Muscle of arm (tissue), 1 donor: ENCODE measurements at regions not wholly inside any gene's neighbourhood (a gene's known extent, or its start where the extent isn't known, plus 50 kb on each side); places are given as distances from the start of the nearest gene placed in this dataset.
A peak's percentile ranks its signal among the peaks of the same experiment; 100 is the strongest.

Source experiments
- DNase-seq: peaks from one replicate; pipeline ENCODE4 v3.0.0-alpha.2; 2013

GRCh38 chr2:12207491-12207890 lies 461.1 kb downstream of the LPIN1 start:
- no peak for DNase-seq

GRCh38 chr2:12210016-12210933 lies 463.8 kb downstream of the LPIN1 start:
- DNase-seq: no peak

GRCh38 chr2:12211326-12212175 lies 465.1 kb downstream of the LPIN1 start:
- no peak for DNase-seq

- no peak for DNase-seq
Measured at GRCh38 chr2:12212841-12213597, 466.6 kb downstream of the LPIN1 start.

- peak; percentile 64 for DNase-seq
Measured at GRCh38 chr2:12217175-12217574, 470.7 kb downstream of the LPIN1 start.

- DNase-seq: no peak
Measured at GRCh38 chr2:12219761-12220160, 473.3 kb downstream of the LPIN1 start.

- no peak for DNase-seq
Measured at GRCh38 chr2:12221584-12221983, 475.2 kb downstream of the LPIN1 start.

GRCh38 chr2:12222554-12222953 lies 476.1 kb downstream of the LPIN1 start:
- no peak for DNase-seq

GRCh38 chr2:12223732-12224131 lies 477.3 kb downstream of the LPIN1 start:
- DNase-seq: no peak

- DNase-seq: no peak
Measured at GRCh38 chr2:12226653-12227052, 480.2 kb downstream of the LPIN1 start.

- no peak for DNase-seq
Measured at GRCh38 chr2:12227941-12228608, 481.6 kb downstream of the LPIN1 start.

- DNase-seq: no peak
Measured at GRCh38 chr2:12231288-12231687, 484.9 kb downstream of the LPIN1 start.

- DNase-seq: no peak
Measured at GRCh38 chr2:12232876-12233275, 483.9 kb upstream of the TRIB2 start.

GRCh38 chr2:12236136-12236844 lies 480.4 kb upstream of the TRIB2 start:
- peak; percentile 51 for DNase-seq

GRCh38 chr2:12240206-12240605 lies 476.5 kb upstream of the TRIB2 start:
- DNase-seq: no peak

GRCh38 chr2:12243381-12243780 lies 473.4 kb upstream of the TRIB2 start:
- no peak for DNase-seq

GRCh38 chr2:12244070-12244469 lies 472.7 kb upstream of the TRIB2 start:
- DNase-seq: no peak

GRCh38 chr2:12251121-12251520 lies 465.6 kb upstream of the TRIB2 start:
- no peak for DNase-seq

GRCh38 chr2:12251749-12252148 lies 465.0 kb upstream of the TRIB2 start:
- no peak for DNase-seq

GRCh38 chr2:12253167-12253778 lies 463.5 kb upstream of the TRIB2 start:
- no peak for DNase-seq
